MCF 10A (cell line): ENCODE measurements at regions not wholly inside any gene's neighbourhood (a gene's known extent, or its start where the extent isn't known, plus 50 kb on each side); places are given as distances from the start of the nearest gene placed in this dataset.

ENCODE experiments used
- BruUV-seq: library from RNA; stranded (reverse); fragments of 400-500 nt; replicated peaks from 2 replicates; lab custom pipeline; 2021; lab: Mats Ljungman, UMichigan
- CTCF ChIA-PET: fragments of 300-600 bp; sonication (Branson Sonifier 250); formaldehyde crosslinking; extraction: SDS; loops from one replicate; lab custom pipeline; 2021; ENCODE audit warnings: antibody characterized with exemption, inconsistent platforms; lab: Yijun Ruan, JAX
- POLR2A ChIA-PET: fragments of 300-600, 350-650 bp; sonication (Branson Sonifier 250); formaldehyde crosslinking; extraction: SDS; loops from one replicate; lab custom pipeline; 2020; ENCODE audit warnings: antibody characterized with exemption, inconsistent platforms; lab: Yijun Ruan, JAX
- DNase-seq: peaks from one replicate; pipeline ENCODE4 v3.0.0-alpha.2; 2018; ENCODE audit not compliant: unreplicated experiment
- H3K27ac Mint-ChIP-seq: one replicate; pipeline ENCODE4 v1.8.0; 2022; ENCODE audit warnings: mild to moderate bottlenecking, low read depth, mixed read lengths; ENCODE audit not compliant: unreplicated experiment
- H3K27me3 Mint-ChIP-seq: one replicate; pipeline ENCODE4 v1.8.0; 2022; ENCODE audit warnings: mixed read lengths; ENCODE audit not compliant: insufficient read depth, unreplicated experiment
- H3K36me3 Mint-ChIP-seq: one replicate; pipeline ENCODE4 v1.8.0; 2022; ENCODE audit warnings: mild to moderate bottlenecking, moderate library complexity, mixed read lengths; ENCODE audit not compliant: insufficient read depth, unreplicated experiment
- H3K4me1 Mint-ChIP-seq: one replicate; pipeline ENCODE4 v1.8.0; 2022; ENCODE audit warnings: mixed read lengths; ENCODE audit not compliant: insufficient read depth, unreplicated experiment
- H3K4me3 Mint-ChIP-seq: one replicate; pipeline ENCODE4 v1.8.0; 2022; ENCODE audit warnings: mild to moderate bottlenecking, moderate library complexity, mixed read lengths; ENCODE audit not compliant: unreplicated experiment
- H3K9me3 Mint-ChIP-seq: one replicate; pipeline ENCODE4 v1.8.0; 2022; ENCODE audit warnings: mixed read lengths; ENCODE audit not compliant: unreplicated experiment
- intact Hi-C: fragments of 100-400 bp; cut with micrococcal nuclease; formaldehyde crosslinking; loops from 2 replicates; pipeline ENCODE4 v1.14.1; 2022
- TF ChIP-seq, protein P1 (sequence below): fragments of 200-600 bp; IDR thresholded peaks from one replicate; pipeline ENCODE4 v1.8.0; 2022; ENCODE audit warnings: antibody characterized with exemption, mild to moderate bottlenecking; ENCODE audit not compliant: unreplicated experiment

DNA sequence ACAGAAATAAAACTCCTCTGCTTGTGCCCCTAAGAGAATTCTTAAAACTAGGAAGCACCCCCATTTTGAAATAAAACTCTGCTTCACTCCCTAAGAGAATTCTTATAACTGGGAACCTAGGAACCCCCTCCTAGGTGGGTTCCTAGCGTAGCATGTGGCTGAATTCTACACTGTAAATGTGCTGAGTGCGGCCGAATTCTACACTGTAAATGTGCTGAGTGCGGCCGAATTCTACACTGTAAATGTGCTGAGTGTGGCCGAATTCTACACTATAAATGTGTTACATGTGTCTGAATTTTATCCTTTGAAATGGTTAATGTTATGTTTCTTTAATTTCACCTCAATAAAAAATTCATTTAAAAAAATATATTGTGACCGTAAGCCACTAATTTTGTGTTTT, 79.3 kb downstream of the PSMB1 start:
- H3K27me3 Mint-ChIP-seq = no peaks in the 10 kb centered on the region
- H3K27ac Mint-ChIP-seq = no peak overlapping the region
- TF ChIP-seq, protein P1, sequence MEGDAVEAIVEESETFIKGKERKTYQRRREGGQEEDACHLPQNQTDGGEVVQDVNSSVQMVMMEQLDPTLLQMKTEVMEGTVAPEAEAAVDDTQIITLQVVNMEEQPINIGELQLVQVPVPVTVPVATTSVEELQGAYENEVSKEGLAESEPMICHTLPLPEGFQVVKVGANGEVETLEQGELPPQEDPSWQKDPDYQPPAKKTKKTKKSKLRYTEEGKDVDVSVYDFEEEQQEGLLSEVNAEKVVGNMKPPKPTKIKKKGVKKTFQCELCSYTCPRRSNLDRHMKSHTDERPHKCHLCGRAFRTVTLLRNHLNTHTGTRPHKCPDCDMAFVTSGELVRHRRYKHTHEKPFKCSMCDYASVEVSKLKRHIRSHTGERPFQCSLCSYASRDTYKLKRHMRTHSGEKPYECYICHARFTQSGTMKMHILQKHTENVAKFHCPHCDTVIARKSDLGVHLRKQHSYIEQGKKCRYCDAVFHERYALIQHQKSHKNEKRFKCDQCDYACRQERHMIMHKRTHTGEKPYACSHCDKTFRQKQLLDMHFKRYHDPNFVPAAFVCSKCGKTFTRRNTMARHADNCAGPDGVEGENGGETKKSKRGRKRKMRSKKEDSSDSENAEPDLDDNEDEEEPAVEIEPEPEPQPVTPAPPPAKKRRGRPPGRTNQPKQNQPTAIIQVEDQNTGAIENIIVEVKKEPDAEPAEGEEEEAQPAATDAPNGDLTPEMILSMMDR = no peak
- BruUV-seq = no TSS peak
- ChIA-PET POLR2A (no interaction called here), CTCF (no interaction called here)
- no peak overlapping the region for H3K4me3 Mint-ChIP-seq
- H3K4me1 Mint-ChIP-seq = no peaks in the 10 kb centered on the region
- intact Hi-C loops = no loop called here
- DNase-seq = no peak
- no peaks in the 10 kb centered on the region for H3K9me3 Mint-ChIP-seq
- H3K36me3 Mint-ChIP-seq = peaks cover 4% of the 10 kb centered on the region

DNA sequence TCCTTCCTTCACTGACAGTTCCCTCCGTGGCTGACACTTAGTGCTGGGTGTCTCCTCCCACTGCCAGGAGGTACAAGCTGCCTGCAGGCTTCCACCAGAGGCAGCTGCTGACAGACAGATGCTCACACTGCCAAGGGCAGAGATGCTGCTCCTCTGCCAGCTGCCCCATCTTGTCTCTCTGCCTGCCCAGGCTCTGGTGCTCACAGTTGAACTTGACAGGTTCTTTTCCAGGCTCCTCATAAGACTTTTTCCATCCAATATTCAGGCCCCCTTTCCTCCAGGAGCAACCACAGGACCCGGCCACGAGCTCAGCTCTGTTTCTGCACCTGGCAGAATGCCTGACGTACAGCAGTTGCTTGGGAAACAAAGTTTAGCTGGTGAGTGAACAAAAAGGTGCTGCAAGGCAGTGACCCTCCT, 79.8 kb downstream of the PSMB1 start:
- intact Hi-C loops = no loop called here
- Mint-ChIP-seq H3K27ac (no peak overlapping the region), H3K4me3 (no peak overlapping the region), H3K4me1 (no peaks in the 10 kb centered on the region), H3K27me3 (no peaks in the 10 kb centered on the region), H3K9me3 (no peaks in the 10 kb centered on the region), H3K36me3 (peaks cover 4% of the 10 kb centered on the region)
- ChIA-PET POLR2A (no interaction called here), CTCF (no interaction called here)
- no TSS peak for BruUV-seq
- DNase-seq = no peak
- TF ChIP-seq, protein P1 = no peak

- peaks cover 4% of the 10 kb centered on the region for H3K36me3 Mint-ChIP-seq
- ChIA-PET CTCF (no interaction called here), POLR2A (no interaction called here)
- TF ChIP-seq, protein P1 = no peak
- no peak for DNase-seq
- H3K27ac Mint-ChIP-seq = no peak overlapping the region
- H3K4me1 Mint-ChIP-seq = no peaks in the 10 kb centered on the region
- no TSS peak for BruUV-seq
- H3K9me3 Mint-ChIP-seq = no peaks in the 10 kb centered on the region
- no peak overlapping the region for H3K4me3 Mint-ChIP-seq
- no peaks in the 10 kb centered on the region for H3K27me3 Mint-ChIP-seq
- intact Hi-C loops = no loop called here
Measured at GRCh38 chr6:170471491-170471890, 81.6 kb downstream of the PSMB1 start.

GRCh38 chr6:170470734-170471133, 82.4 kb downstream of the PSMB1 start:
- no peak for DNase-seq
- ChIA-PET CTCF (no interaction called here), POLR2A (interaction anchor here (0.7 kb wide), 1 partner anchor 12 kb away, joined by 4 read pairs; no protein-coding TSS in a partner anchor)
- BruUV-seq = no TSS peak
- Mint-ChIP-seq H3K4me1 (no peaks in the 10 kb centered on the region), H3K36me3 (peaks cover 4% of the 10 kb centered on the region), H3K27ac (no peak overlapping the region), H3K4me3 (no peak overlapping the region), H3K9me3 (no peaks in the 10 kb centered on the region), H3K27me3 (no peaks in the 10 kb centered on the region)
- TF ChIP-seq, protein P1 = no peak
- intact Hi-C loops = no loop called here
